LNCAP (cell line): ENCODE measurements at regions not wholly inside any gene's neighbourhood (a gene's known extent, or its start where the extent isn't known, plus 50 kb on each side); places are given as distances from the start of the nearest gene placed in this dataset.

Experiments used
- TF ChIP-seq, protein P1 (sequence below): fragments of 450-650 bp; IDR thresholded peaks from 2 replicates; pipeline ENCODE4 v1.5.1; 2017; ENCODE audit warnings: mild to moderate bottlenecking

DNA sequence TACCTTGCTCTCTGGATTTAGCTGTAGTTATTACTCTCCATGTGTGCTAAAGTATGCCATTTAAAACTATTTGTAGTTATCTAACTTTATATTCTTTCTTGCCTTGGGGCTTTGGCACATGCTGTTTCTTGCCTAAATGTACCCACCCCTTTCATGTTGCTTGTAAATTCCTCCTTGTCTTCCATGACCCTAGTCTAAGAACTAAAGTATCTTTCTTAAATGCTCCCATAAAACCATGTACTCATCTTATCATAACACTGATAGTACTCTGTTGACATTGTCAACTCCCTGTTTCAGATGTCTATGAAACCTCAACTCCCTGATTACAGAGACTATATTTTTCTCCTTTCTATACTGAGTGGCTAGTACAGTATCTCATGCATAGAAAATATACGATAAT, 564.9 kb upstream of the IRAK1BP1 start:
- TF ChIP-seq, protein P1, sequence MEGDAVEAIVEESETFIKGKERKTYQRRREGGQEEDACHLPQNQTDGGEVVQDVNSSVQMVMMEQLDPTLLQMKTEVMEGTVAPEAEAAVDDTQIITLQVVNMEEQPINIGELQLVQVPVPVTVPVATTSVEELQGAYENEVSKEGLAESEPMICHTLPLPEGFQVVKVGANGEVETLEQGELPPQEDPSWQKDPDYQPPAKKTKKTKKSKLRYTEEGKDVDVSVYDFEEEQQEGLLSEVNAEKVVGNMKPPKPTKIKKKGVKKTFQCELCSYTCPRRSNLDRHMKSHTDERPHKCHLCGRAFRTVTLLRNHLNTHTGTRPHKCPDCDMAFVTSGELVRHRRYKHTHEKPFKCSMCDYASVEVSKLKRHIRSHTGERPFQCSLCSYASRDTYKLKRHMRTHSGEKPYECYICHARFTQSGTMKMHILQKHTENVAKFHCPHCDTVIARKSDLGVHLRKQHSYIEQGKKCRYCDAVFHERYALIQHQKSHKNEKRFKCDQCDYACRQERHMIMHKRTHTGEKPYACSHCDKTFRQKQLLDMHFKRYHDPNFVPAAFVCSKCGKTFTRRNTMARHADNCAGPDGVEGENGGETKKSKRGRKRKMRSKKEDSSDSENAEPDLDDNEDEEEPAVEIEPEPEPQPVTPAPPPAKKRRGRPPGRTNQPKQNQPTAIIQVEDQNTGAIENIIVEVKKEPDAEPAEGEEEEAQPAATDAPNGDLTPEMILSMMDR = no peak

DNA sequence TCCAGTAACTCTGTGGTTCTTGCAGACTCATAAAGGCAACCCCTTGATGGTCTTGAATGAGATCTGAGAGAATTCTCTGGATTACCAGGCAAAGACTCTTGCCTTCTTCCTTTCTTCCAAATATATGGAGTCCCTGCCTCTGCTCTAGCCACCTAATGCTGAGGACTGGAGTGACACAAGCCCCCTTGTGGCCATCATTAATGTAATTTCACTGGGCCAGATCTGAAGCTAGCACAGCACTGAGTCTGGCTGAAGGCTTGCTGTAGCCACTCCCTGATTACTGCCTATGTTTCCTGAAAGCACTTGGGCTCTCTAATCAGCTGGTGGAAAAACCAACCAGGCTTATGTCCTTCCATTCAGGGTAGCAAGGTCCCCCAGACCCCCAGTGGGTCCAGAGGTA, 559.3 kb upstream of the IRAK1BP1 start:
- TF ChIP-seq, protein P1 = peak; percentile 26; the same call in 1 of the 2 replicates

DNA sequence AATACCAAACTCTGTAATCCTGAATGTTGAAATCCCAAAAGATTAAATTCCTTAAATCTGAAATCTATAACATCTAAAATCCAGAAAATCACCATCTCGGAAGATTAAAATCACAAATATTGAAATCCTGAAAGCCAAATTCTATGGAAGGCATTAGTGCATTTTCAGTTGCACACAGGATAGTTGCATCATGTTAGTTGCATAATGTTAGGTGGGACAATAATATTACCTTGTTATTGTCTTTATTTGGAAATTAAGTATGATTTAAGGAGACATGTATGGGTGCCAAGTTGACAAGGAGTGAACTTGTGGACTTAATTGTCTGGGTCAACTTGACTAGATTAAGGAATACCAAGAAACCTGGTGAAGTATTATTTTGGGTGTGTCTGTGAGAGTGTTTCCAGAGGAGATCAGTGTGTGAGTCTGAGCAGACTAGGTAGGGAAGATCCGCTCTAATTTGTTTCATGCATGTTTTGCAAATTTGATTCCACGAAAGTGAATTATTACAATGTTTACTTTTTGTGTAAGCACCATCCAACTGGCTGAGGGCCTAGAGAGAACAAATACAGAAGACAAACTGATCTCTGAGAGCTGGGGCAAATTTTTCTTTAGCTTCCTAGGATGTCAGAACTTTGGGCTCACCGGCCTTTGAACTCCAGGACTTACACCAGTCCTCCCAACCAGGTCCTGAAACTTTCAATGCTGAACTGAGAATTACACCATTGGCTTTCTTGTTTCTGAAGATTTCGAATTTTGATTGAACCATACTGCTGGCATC, 545.1 kb upstream of the IRAK1BP1 start:
- TF ChIP-seq, protein P1 = no peak

DNA sequence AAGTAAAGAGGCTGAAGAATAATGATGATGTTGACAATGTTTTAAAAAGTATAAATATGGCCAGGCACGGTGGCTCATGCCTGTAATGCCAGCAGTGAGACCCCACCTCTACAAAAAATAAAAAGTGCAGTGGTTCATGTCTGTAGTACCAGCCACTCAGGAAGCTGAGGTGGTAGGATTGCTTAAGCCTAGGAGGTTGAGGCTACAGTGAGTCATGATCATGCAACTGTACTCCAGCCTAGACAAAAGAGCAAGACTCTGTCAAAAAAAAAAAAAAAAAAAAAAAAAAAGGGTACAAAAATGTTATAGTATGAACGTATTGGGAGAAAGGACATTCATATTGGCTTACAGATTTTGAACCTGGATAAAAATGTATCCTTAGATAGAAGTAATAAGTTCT, 543.1 kb upstream of the IRAK1BP1 start:
- TF ChIP-seq, protein P1 = no peak

DNA sequence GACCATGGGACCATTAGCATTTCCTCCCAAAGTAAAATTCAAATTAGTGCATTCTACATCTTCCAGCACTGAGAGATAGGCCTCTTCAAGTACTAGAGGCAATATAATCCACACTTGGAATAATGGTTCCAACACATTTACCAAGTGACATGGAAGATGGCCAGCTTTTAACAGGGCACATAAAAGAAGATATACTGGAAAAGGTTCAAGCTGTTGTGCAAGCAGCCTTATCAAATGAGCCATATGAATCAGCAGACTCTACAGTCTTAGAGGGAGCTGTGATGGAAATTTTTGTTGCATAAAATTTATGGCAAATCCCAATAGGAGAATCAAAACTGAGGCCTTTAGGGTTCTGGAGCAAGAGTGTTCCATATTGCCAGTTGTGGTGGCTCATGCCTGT, 526.6 kb upstream of the IRAK1BP1 start:
- TF ChIP-seq, protein P1 = no peak

DNA sequence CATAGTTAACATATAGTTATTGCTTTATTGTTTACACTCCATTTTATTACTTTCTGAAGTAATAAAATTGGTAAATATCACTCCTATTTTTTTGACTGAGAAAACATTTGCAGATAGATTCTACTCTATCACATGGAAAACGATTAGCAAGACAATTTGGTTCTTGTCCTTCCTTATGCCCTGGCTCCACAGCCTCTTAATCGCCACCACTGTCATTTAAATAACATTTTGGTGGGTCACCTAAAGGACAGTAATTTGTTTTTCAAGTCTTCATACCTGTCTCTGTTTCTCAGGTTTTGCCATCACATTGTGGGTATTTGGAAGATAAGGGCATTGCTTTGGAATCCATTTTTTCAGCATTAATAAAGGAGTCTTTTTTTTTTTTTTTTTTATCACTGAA, 521.5 kb upstream of the IRAK1BP1 start:
- TF ChIP-seq, protein P1 = no peak

DNA sequence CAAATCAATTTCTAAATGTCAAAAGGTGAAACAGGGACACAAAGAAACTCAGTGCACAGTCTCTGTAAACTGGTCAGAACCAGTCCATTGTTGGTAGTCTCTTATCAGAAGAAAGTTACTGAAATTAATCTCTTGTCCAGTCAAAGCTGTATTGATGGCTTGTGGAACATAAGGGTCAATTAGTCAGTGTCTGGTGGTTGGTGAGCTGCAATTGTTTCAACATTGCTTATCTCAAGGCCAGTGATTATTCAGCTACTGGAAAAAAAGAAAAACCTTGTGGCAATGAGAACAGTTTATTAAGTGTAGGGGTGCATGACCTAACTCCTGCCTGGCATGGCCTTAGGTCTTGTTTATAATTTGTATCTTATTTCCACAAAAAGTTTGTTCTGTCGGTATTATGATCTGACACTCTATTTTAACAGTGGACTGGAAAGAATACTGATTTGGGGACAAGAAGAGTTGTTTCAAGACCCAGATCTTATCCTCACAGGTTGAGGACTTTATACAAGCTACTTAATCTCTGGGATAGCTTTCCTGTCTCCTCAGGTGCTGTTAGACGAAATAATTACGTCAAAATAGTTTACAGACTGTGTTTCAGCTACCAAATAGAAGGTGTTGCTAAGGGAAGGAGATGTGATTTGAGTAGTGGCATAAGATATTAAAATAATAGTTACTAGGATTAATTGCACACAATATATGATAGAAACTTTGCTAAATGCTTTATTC, 520.0 kb upstream of the IRAK1BP1 start:
- TF ChIP-seq, protein P1 = no peak
